GM23338 (cell line): ENCODE measurements at regions not wholly inside any gene's neighbourhood (a gene's known extent, or its start where the extent isn't known, plus 50 kb on each side); places are given as distances from the start of the nearest gene placed in this dataset.

Experiments used
- ATAC-seq: fragments of 200-7000 bp; cut with Tn5 transposase; 3 replicates; pipeline ENCODE4 v1.9.1; 2020
- DNase-seq: peaks from one replicate; pipeline ENCODE4 v3.0.0-alpha.2; 2015; ENCODE audit warnings: low spot score
- H2AFZ ChIP-seq: fragments of 200-600 bp; sonication (generic); 2 replicates; pipeline ENCODE4 v1.8.0; 2016; ENCODE audit warnings: antibody characterized with exemption, mild to moderate bottlenecking, moderate library complexity
- H3F3A ChIP-seq: fragments of 200-600 bp; sonication (generic); replicated peaks from 2 replicates; pipeline ENCODE4 v1.8.0; 2017; ENCODE audit warnings: antibody characterized with exemption, mixed run types, low read depth
- H3K27ac ChIP-seq: fragments of 200-600 bp; sonication (generic); 2 replicates; pipeline ENCODE4 v1.6.1; 2016; ENCODE audit warnings: low read depth
- H3K27me3 ChIP-seq: fragments of 200-600 bp; sonication (generic); 2 replicates; pipeline ENCODE4 v1.8.0; 2016; ENCODE audit warnings: mild to moderate bottlenecking, mixed run types, moderate library complexity; ENCODE audit not compliant: insufficient read depth
- H3K36me3 ChIP-seq: fragments of 200-600 bp; sonication (generic); 2 replicates; pipeline ENCODE4 v1.8.0; 2016; ENCODE audit warnings: mild to moderate bottlenecking; ENCODE audit not compliant: insufficient read depth
- H3K4me1 ChIP-seq: fragments of 200-600 bp; sonication (generic); 2 replicates; pipeline ENCODE4 v1.8.0; 2016; ENCODE audit warnings: mild to moderate bottlenecking, moderate library complexity; ENCODE audit not compliant: insufficient read depth
- H3K4me2 ChIP-seq: fragments of 200-600 bp; sonication (generic); 2 replicates; pipeline ENCODE4 v1.7.1; 2017; ENCODE audit warnings: mixed run types
- H3K4me3 ChIP-seq: fragments of 200-600 bp; sonication (generic); 2 replicates; pipeline ENCODE4 v1.6.1; 2016; ENCODE audit warnings: mixed run types
- H3K79me2 ChIP-seq: fragments of 200-600 bp; sonication (generic); replicated peaks from 2 replicates; pipeline ENCODE4 v1.8.0; 2017; ENCODE audit warnings: mild to moderate bottlenecking; ENCODE audit not compliant: insufficient read depth
- H3K9me2 ChIP-seq: fragments of 200-600 bp; sonication (generic); 2 replicates; pipeline ENCODE4 v1.8.0; 2017; ENCODE audit not compliant: insufficient read depth
- H4K20me1 ChIP-seq: fragments of 200-600 bp; sonication (generic); replicated peaks from 2 replicates; pipeline ENCODE4 v1.8.0; 2017; ENCODE audit warnings: mild to moderate bottlenecking; ENCODE audit not compliant: insufficient read depth
- H3K27ac Mint-ChIP-seq: 2 replicates; pipeline ENCODE4 v1.8.0; 2020; ENCODE audit warnings: inconsistent platforms, mild to moderate bottlenecking, moderate library complexity, mixed read lengths
- H3K27me3 Mint-ChIP-seq: 3 replicates; pipeline ENCODE4 v1.8.0; 2022; ENCODE audit warnings: low read depth, mild to moderate bottlenecking, moderate library complexity, mixed read lengths, inconsistent platforms; ENCODE audit not compliant: insufficient read depth, poor library complexity
- H3K36me3 Mint-ChIP-seq: 3 replicates; pipeline ENCODE4 v1.8.0; 2021; ENCODE audit warnings: low read depth, mild to moderate bottlenecking, inconsistent platforms, moderate library complexity, mixed read lengths
- H3K4me1 Mint-ChIP-seq: 3 replicates; pipeline ENCODE4 v1.8.0; 2020; ENCODE audit warnings: mild to moderate bottlenecking, inconsistent platforms, mixed read lengths
- H3K4me3 Mint-ChIP-seq: 3 replicates; pipeline ENCODE4 v1.8.0; 2021; ENCODE audit warnings: moderate library complexity, mild to moderate bottlenecking, inconsistent platforms, mixed read lengths
- H3K9me3 Mint-ChIP-seq: 3 replicates; pipeline ENCODE4 v1.8.0; 2020; ENCODE audit warnings: moderate library complexity, mild to moderate bottlenecking, inconsistent platforms, mixed read lengths
- CREB1 ChIP-seq: fragments of 250-450 bp; sonication (Bioruptor Pico); IDR thresholded peaks from 2 replicates; pipeline ENCODE4 v1.5.0; 2020; ENCODE audit warnings: low read depth, mild to moderate bottlenecking, moderate library complexity
- ETS1 ChIP-seq: IDR thresholded peaks from 2 replicates; pipeline ENCODE4 v1.6.1; 2016; ENCODE audit warnings: antibody characterized with exemption
- EZH2phosphoT487 ChIP-seq: fragments of 200-600 bp; sonication (generic); IDR thresholded peaks from one replicate; pipeline ENCODE4 v1.8.1; 2018; ENCODE audit warnings: antibody characterized with exemption; ENCODE audit not compliant: unreplicated experiment
- JUNB ChIP-seq: IDR thresholded peaks from one replicate; pipeline ENCODE4 v1.6.1; 2016; ENCODE audit warnings: antibody characterized with exemption; ENCODE audit not compliant: unreplicated experiment
- NANOG ChIP-seq: IDR thresholded peaks from 2 replicates; pipeline ENCODE4 v1.6.1; 2016; ENCODE audit warnings: antibody characterized with exemption, borderline replicate concordance
- REST ChIP-seq: IDR thresholded peaks from one replicate; pipeline ENCODE4 v1.6.1; 2018; ENCODE audit warnings: antibody characterized with exemption; ENCODE audit not compliant: unreplicated experiment
- ZNF114 ChIP-seq: fragments of 250-450 bp; sonication (Bioruptor Pico); IDR thresholded peaks from 2 replicates; pipeline ENCODE4 v1.5.0; 2020; ENCODE audit warnings: mild to moderate bottlenecking, moderate library complexity
- ZNF331 ChIP-seq: fragments of 250-450 bp; sonication (Bioruptor Pico); IDR thresholded peaks from 2 replicates; pipeline ENCODE4 v1.5.0; 2020; ENCODE audit warnings: low read depth, mild to moderate bottlenecking, moderate library complexity
- ZNF462 ChIP-seq: fragments of 250-450 bp; sonication (Bioruptor Pico); IDR thresholded peaks from 2 replicates; pipeline ENCODE4 v1.5.0; 2020; ENCODE audit warnings: mild to moderate bottlenecking, moderate library complexity
- TF ChIP-seq, protein P1 (sequence below), 2 experiments: fragments of 200-600 bp in 1 of 2; sonication (generic) in 1 of 2; conservative IDR thresholded peaks; 2 replicates each; pipeline versions ENCODE4 v1.5.1 to v1.6.1; 2016 to 2017; ENCODE audit warnings: antibody characterized with exemption in 2 of 2, low read depth in 2 of 2, mild to moderate bottlenecking in 2 of 2, moderate library complexity in 1 of 2

DNA sequence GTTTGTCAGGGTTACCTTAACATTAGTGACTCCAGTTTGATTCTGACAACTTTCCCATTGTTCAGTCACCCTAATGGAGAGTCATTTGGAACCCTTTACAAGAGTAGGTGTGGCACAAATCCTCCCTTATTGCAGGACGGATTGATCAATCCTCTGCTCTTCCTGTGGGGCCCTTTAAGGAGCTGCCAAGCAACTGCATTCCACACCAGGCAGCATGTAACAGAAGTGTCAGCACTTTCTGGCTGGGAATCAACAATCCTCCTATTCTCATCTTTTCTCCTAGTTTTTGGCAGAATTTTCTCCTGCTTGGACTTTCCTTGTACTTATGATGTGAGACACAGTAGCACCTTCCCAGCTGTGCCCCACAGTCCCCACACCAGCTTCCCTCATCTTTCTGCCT, 177.8 kb downstream of the ST6GAL2 start (continued):
- TF ChIP-seq ZNF462 (CRISPR knock-in tag) (no peak), EZH2phosphoT487 (no peak), CREB1 (CRISPR knock-in tag) (no peak), NANOG (no peak), ZNF114 (CRISPR knock-in tag) (no peak), JUNB (no peak)
- TF ChIP-seq, protein P1, sequence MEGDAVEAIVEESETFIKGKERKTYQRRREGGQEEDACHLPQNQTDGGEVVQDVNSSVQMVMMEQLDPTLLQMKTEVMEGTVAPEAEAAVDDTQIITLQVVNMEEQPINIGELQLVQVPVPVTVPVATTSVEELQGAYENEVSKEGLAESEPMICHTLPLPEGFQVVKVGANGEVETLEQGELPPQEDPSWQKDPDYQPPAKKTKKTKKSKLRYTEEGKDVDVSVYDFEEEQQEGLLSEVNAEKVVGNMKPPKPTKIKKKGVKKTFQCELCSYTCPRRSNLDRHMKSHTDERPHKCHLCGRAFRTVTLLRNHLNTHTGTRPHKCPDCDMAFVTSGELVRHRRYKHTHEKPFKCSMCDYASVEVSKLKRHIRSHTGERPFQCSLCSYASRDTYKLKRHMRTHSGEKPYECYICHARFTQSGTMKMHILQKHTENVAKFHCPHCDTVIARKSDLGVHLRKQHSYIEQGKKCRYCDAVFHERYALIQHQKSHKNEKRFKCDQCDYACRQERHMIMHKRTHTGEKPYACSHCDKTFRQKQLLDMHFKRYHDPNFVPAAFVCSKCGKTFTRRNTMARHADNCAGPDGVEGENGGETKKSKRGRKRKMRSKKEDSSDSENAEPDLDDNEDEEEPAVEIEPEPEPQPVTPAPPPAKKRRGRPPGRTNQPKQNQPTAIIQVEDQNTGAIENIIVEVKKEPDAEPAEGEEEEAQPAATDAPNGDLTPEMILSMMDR (conservative IDR thresholded peaks at IDR 0.05; ENCODE audit: low read depth in 2 of 2), result no peak

DNA sequence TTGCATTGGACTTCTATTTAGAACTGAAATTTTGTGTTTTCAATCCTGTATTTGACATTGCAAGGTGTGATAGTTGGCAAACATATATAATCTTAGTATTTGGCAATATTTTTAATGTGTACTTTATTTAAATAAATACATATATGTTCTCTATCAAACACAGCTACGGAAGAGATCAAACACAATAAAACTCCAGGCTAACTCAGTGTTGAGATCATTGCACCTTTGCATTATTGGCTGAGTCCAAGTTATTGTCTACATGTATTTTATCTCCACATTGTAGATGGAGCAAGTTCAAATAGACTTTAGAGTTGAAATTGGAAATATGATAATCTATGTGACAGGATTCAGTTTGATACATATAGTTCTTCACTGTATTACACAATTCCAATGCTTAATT, 176.7 kb downstream of the ST6GAL2 start:
- no peak overlapping the region for H3K27ac Mint-ChIP-seq
- Histone ChIP-seq H3K4me2 (no peak overlapping the region), H3K79me2 (no peaks in the 10 kb centered on the region), H2AFZ (no peak overlapping the region), H3K9me2 (peaks cover 12% of the 10 kb centered on the region; the same call in 1 of the 2 replicates), H3K27me3 (no peaks in the 10 kb centered on the region), H3K27ac (no peak overlapping the region), H3K4me3 (no peak overlapping the region), H4K20me1 (no peaks in the 10 kb centered on the region), H3K4me1 (no peaks in the 10 kb centered on the region), H3F3A (no peaks in the 10 kb centered on the region), H3K36me3 (peaks cover 7% of the 10 kb centered on the region)
- DNase-seq (no peak), ATAC-seq (no peak)
- peaks cover 36% of the 10 kb centered on the region for H3K9me3 Mint-ChIP-seq
- peaks cover 7% of the 10 kb centered on the region for H3K27me3 Mint-ChIP-seq
- H3K36me3 Mint-ChIP-seq, result peaks cover 27% of the 10 kb centered on the region; the same call in 2 of the 3 replicates
- H3K4me1 Mint-ChIP-seq, result no peaks in the 10 kb centered on the region
- H3K4me3 Mint-ChIP-seq, result no peak overlapping the region
- no peak for TF ChIP-seq REST
- TF ChIP-seq EZH2phosphoT487, result no peak
- no peak for TF ChIP-seq ZNF331 (CRISPR knock-in tag)
- TF ChIP-seq CREB1 (CRISPR knock-in tag), result no peak
- TF ChIP-seq ETS1, result no peak
- TF ChIP-seq, protein P1 (conservative IDR thresholded peaks at IDR 0.05; ENCODE audit: low read depth in 2 of 2), result no peak
- no peak for TF ChIP-seq JUNB
